ENCODE measurements at regions not wholly inside any gene's neighbourhood (a gene's known extent, or its start where the extent isn't known, plus 50 kb on each side); places are given as distances from the start of the nearest gene placed in this dataset.

DNA sequence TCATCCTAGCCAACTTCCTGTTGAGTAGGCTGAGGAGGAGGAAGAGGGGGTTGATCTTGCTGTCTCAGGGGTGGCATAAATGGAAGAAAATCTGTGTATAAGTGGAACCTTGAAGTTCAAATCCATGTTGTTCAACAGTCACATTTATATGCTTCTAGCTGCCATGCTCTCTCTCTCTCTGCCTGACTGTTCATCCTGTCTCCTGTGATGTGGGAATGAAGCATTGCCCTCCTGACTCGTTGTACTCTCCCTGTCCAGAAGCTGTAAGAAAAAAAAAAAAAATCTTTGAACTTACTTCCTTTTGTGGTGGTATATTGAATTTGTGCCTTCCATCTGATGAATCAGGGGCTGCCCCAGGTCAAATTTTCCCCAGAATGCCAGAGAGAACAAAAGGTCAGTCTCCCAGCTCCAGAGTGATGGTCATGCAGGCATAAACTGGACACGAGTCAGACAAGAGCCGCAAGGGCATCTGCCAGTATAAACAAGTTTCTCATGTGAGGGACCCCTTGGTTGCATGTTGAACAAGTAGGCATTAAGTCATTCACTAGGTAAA lies 257.0 kb downstream of the IDS start:
- TF ChIP-seq, protein P1, sequence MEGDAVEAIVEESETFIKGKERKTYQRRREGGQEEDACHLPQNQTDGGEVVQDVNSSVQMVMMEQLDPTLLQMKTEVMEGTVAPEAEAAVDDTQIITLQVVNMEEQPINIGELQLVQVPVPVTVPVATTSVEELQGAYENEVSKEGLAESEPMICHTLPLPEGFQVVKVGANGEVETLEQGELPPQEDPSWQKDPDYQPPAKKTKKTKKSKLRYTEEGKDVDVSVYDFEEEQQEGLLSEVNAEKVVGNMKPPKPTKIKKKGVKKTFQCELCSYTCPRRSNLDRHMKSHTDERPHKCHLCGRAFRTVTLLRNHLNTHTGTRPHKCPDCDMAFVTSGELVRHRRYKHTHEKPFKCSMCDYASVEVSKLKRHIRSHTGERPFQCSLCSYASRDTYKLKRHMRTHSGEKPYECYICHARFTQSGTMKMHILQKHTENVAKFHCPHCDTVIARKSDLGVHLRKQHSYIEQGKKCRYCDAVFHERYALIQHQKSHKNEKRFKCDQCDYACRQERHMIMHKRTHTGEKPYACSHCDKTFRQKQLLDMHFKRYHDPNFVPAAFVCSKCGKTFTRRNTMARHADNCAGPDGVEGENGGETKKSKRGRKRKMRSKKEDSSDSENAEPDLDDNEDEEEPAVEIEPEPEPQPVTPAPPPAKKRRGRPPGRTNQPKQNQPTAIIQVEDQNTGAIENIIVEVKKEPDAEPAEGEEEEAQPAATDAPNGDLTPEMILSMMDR (IDR thresholded peaks at IDR 0.05; ENCODE audit: insufficient read depth in 1 of 2, low read depth in 1 of 2, low read length in 1 of 2, severe bottlenecking in 1 of 2, unreplicated experiment in 1 of 2): no peak
- POLR2A ChIA-PET: no interaction called here
- Mint-ChIP-seq H3K9me3 (ENCODE audit: unreplicated experiment) (no peaks in the 10 kb centered on the region), H3K4me1 (ENCODE audit: low read depth, unreplicated experiment) (no peaks in the 10 kb centered on the region), H3K36me3 (ENCODE audit: insufficient read depth, unreplicated experiment) (no peaks in the 10 kb centered on the region), H3K27me3 (ENCODE audit: insufficient read depth, unreplicated experiment) (no peaks in the 10 kb centered on the region), H3K27ac (ENCODE audit: unreplicated experiment) (no peak overlapping the region), H3K4me3 (ENCODE audit: unreplicated experiment) (no peak overlapping the region)
- H3K4me3 ChIP-seq (ENCODE audit: low read depth, low read length): no peak overlapping the region
- DNase-seq: no peak
- CTCF ChIA-PET: no interaction called here
- BruUV-seq (replicated peaks): no TSS peak
- no peaks in the 10 kb centered on the region for H3K9me3 ChIP-seq
- H3K4me1 ChIP-seq: no peaks in the 10 kb centered on the region
- intact Hi-C loops (cut with micrococcal nuclease; ENCODE audit: unreplicated experiment): no loop called here
- no peaks in the 10 kb centered on the region for H3K36me3 ChIP-seq (ENCODE audit: control insufficient read depth, insufficient read depth, low read length)
- no peaks in the 10 kb centered on the region for H3K27me3 ChIP-seq (replicated peaks; ENCODE audit: control insufficient read depth, insufficient read depth, low read length)

DNA sequence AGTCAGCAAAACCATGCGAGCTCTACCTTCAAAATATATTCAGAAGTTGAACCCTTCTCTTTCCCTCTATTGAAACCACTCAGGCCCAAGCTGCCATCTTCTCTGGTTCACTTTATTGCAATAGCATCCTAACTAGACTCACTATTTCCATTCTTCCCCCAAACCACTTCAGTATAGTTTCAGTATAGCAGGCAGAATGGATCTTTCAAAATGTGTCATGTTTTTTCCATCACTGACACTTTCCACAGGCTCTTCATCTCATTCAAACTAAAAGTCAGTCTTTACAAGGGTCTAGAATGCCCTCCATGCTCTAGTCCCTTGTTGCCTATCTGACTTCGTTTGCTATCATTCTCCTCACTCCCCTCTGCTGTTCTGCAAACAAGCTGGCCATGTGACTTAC lies 274.4 kb downstream of the IDS start:
- Mint-ChIP-seq H3K4me3 (ENCODE audit: unreplicated experiment) (no peak overlapping the region), H3K36me3 (ENCODE audit: insufficient read depth, unreplicated experiment) (no peaks in the 10 kb centered on the region), H3K9me3 (ENCODE audit: unreplicated experiment) (no peaks in the 10 kb centered on the region), H3K27me3 (ENCODE audit: insufficient read depth, unreplicated experiment) (no peaks in the 10 kb centered on the region), H3K4me1 (ENCODE audit: low read depth, unreplicated experiment) (no peaks in the 10 kb centered on the region), H3K27ac (ENCODE audit: unreplicated experiment) (no peak overlapping the region)
- no peak overlapping the region for H3K4me3 ChIP-seq (ENCODE audit: low read depth, low read length)
- H3K4me1 ChIP-seq: no peaks in the 10 kb centered on the region
- ChIA-PET CTCF (no interaction called here), POLR2A (no interaction called here)
- no peak for DNase-seq
- H3K27me3 ChIP-seq (replicated peaks; ENCODE audit: control insufficient read depth, insufficient read depth, low read length): no peaks in the 10 kb centered on the region
- H3K9me3 ChIP-seq: no peaks in the 10 kb centered on the region
- BruUV-seq (replicated peaks): no TSS peak
- intact Hi-C loops (cut with micrococcal nuclease; ENCODE audit: unreplicated experiment): no loop called here
- no peaks in the 10 kb centered on the region for H3K36me3 ChIP-seq (ENCODE audit: control insufficient read depth, insufficient read depth, low read length)
- TF ChIP-seq, protein P1 (IDR thresholded peaks at IDR 0.05; ENCODE audit: insufficient read depth in 1 of 2, low read depth in 1 of 2, low read length in 1 of 2, severe bottlenecking in 1 of 2, unreplicated experiment in 1 of 2): no peak

DNA sequence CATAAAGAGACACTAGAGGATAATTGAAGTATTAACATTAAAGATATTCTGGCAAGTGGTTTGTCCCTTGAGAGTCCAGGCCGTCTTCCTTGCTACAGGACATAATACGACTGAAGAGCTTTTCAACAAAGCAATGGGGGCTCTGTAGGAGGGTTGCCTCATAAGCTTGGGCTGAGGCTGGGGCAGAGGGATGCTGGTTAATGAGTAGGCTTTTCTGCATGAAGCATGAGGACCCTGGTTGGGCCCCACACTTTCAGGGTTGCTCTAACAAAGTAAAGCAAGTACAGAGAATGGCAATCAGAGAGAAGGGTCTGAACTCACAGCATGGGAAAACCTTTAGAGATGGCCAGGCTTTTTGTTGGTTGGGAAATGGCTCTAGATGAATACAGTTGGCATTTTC lies 281.3 kb downstream of the IDS start:
- Mint-ChIP-seq H3K27me3 (ENCODE audit: insufficient read depth, unreplicated experiment) (no peaks in the 10 kb centered on the region), H3K4me1 (ENCODE audit: low read depth, unreplicated experiment) (no peaks in the 10 kb centered on the region), H3K4me3 (ENCODE audit: unreplicated experiment) (no peak overlapping the region), H3K9me3 (ENCODE audit: unreplicated experiment) (no peaks in the 10 kb centered on the region), H3K36me3 (ENCODE audit: insufficient read depth, unreplicated experiment) (no peaks in the 10 kb centered on the region), H3K27ac (ENCODE audit: unreplicated experiment) (no peak overlapping the region)
- TF ChIP-seq, protein P1 (IDR thresholded peaks at IDR 0.05; ENCODE audit: insufficient read depth in 1 of 2, low read depth in 1 of 2, low read length in 1 of 2, severe bottlenecking in 1 of 2, unreplicated experiment in 1 of 2): no peak
- Histone ChIP-seq H3K4me1 (no peaks in the 10 kb centered on the region), H3K27me3 (replicated peaks; ENCODE audit: control insufficient read depth, insufficient read depth, low read length) (no peaks in the 10 kb centered on the region), H3K36me3 (ENCODE audit: control insufficient read depth, insufficient read depth, low read length) (no peaks in the 10 kb centered on the region), H3K4me3 (ENCODE audit: low read depth, low read length) (no peak overlapping the region), H3K9me3 (no peaks in the 10 kb centered on the region)
- POLR2A ChIA-PET: no interaction called here
- CTCF ChIA-PET: no interaction called here
- DNase-seq: no peak
- BruUV-seq (replicated peaks): no TSS peak
- intact Hi-C loops (cut with micrococcal nuclease; ENCODE audit: unreplicated experiment): no loop called here
